ENCODE measurements at regions not wholly inside any gene's neighbourhood (a gene's known extent, or its start where the extent isn't known, plus 50 kb on each side); places are given as distances from the start of the nearest gene placed in this dataset.

GRCh38 chr4:63983224-63983623 lies 426.0 kb downstream of the TECRL start:
- TF ChIP-seq FOS (IDR thresholded peaks at IDR 0.05; ENCODE audit: low read depth, low read length) (no peak), SMC3 (IDR thresholded peaks at IDR 0.05; ENCODE audit: low read depth, low read length) (no peak), CTCF (conservative IDR thresholded peaks at IDR 0.05; ENCODE audit: low read depth, low read length) (no peak), POLR2A (IDR thresholded peaks at IDR 0.05; ENCODE audit: low read depth, low read length) (no peak), RAD21 (IDR thresholded peaks at IDR 0.05; ENCODE audit: low read length) (no peak), RFX5 (IDR thresholded peaks at IDR 0.05; ENCODE audit: low read depth, low read length) (no peak)
- TF ChIP-seq, protein P1, sequence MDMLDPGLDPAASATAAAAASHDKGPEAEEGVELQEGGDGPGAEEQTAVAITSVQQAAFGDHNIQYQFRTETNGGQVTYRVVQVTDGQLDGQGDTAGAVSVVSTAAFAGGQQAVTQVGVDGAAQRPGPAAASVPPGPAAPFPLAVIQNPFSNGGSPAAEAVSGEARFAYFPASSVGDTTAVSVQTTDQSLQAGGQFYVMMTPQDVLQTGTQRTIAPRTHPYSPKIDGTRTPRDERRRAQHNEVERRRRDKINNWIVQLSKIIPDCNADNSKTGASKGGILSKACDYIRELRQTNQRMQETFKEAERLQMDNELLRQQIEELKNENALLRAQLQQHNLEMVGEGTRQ (IDR thresholded peaks at IDR 0.05; ENCODE audit: low read depth, low read length): no peak

Data from IMR-90 (cell line).